IMR-90 (cell line): ENCODE measurements at regions not wholly inside any gene's neighbourhood (a gene's known extent, or its start where the extent isn't known, plus 50 kb on each side); places are given as distances from the start of the nearest gene placed in this dataset.

ENCODE experiments used
- ATAC-seq: fragments of 200-7000 bp; cut with Tn5 transposase; 2 replicates; pipeline ENCODE4 v1.9.1; 2020; ENCODE audit warnings: low read depth, mild to moderate bottlenecking, moderate library complexity
- BruUV-seq: library from RNA; stranded (reverse); fragments of 400-500 nt; replicated peaks from 2 replicates; lab custom pipeline; 2021; lab: Mats Ljungman, UMichigan
- CTCF ChIA-PET: fragments of 300-600 bp; formaldehyde crosslinking; extraction: SDS; loops from one replicate; lab custom pipeline; 2021; ENCODE audit warnings: antibody characterized with exemption; lab: Yijun Ruan, JAX
- POLR2A ChIA-PET: fragments of 300-600 bp; sonication (Branson Sonifier 250); formaldehyde crosslinking; loops from one replicate; lab custom pipeline; 2022; ENCODE audit warnings: antibody characterized with exemption; ENCODE audit not compliant: unreplicated experiment; lab: Charles Lee
- DNase-seq: peaks from one replicate; pipeline ENCODE4 v3.0.0; 2013
- H2AFZ ChIP-seq: replicated peaks from 2 replicates; pipeline ENCODE3; 2013; ENCODE audit warnings: low read length, mild to moderate bottlenecking; ENCODE audit not compliant: poor library complexity
- H2AK5ac ChIP-seq: 2 replicates; pipeline ENCODE4 v1.6.1; 2013; ENCODE audit warnings: low read depth, low read length, inconsistent platforms
- H2AK9ac ChIP-seq: replicated peaks from 2 replicates; pipeline ENCODE3; 2013; ENCODE audit warnings: mild to moderate bottlenecking, low read depth, low read length, moderate library complexity; ENCODE audit not compliant: poor library complexity
- H2BK120ac ChIP-seq: 2 replicates; pipeline ENCODE4 v1.6.1; 2013; ENCODE audit warnings: low read depth, low read length, inconsistent platforms
- H2BK15ac ChIP-seq: 3 replicates; pipeline ENCODE4 v1.6.1; 2013; ENCODE audit warnings: low read depth, low read length, inconsistent platforms
- H2BK20ac ChIP-seq: 2 replicates; pipeline ENCODE4 v1.6.1; 2013; ENCODE audit warnings: low read depth, mild to moderate bottlenecking, inconsistent platforms, low read length, moderate library complexity
- H2BK5ac ChIP-seq: 2 replicates; pipeline ENCODE4 v1.6.1; 2013; ENCODE audit warnings: mild to moderate bottlenecking, low read depth, low read length, inconsistent platforms; ENCODE audit not compliant: poor library complexity, severe bottlenecking
- H3K14ac ChIP-seq: replicated peaks from 2 replicates; pipeline ENCODE4 v1.6.1; 2013; ENCODE audit warnings: low read depth, low read length, inconsistent platforms
- H3K18ac ChIP-seq: 2 replicates; pipeline ENCODE4 v1.6.1; 2013; ENCODE audit warnings: low read depth, low read length, control low read depth
- H3K23ac ChIP-seq: 2 replicates; pipeline ENCODE4 v1.6.1; 2013; ENCODE audit warnings: low read depth, low read length, inconsistent platforms
- H3K27ac ChIP-seq: 2 replicates; pipeline ENCODE4 v1.5.1; 2013; ENCODE audit warnings: mild to moderate bottlenecking, control low read depth, low read length; ENCODE audit not compliant: insufficient read depth
- H3K27me3 ChIP-seq: 2 replicates; pipeline ENCODE4 v1.6.1; 2013; ENCODE audit warnings: low read length; ENCODE audit not compliant: control insufficient read depth, insufficient read depth
- H3K36me3 ChIP-seq: 2 replicates; pipeline ENCODE4 v1.6.1; 2013; ENCODE audit warnings: low read length, mixed read lengths; ENCODE audit not compliant: control insufficient read depth, insufficient read depth
- H3K4ac ChIP-seq: 2 replicates; pipeline ENCODE4 v1.6.1; 2013; ENCODE audit warnings: low read depth, low read length, inconsistent platforms
- H3K4me1 ChIP-seq: 2 replicates; pipeline ENCODE4 v1.6.1; 2013; ENCODE audit warnings: low read length, mixed read lengths; ENCODE audit not compliant: control insufficient read depth, insufficient read depth
- H3K4me2 ChIP-seq: 2 replicates; pipeline ENCODE4 v1.6.1; 2013; ENCODE audit warnings: low read depth, mild to moderate bottlenecking, control low read depth, low read length, moderate library complexity
- H3K4me3 ChIP-seq: 2 replicates; pipeline ENCODE4 v1.5.1; 2013; ENCODE audit warnings: low read depth, mild to moderate bottlenecking, control low read depth, low read length, moderate library complexity; ENCODE audit not compliant: insufficient read depth
- H3K56ac ChIP-seq: 2 replicates; pipeline ENCODE4 v1.6.1; 2013; ENCODE audit warnings: low read length, inconsistent platforms; ENCODE audit not compliant: insufficient read depth; ENCODE audit errors: extremely low read depth
- H3K79me1 ChIP-seq, 2 experiments: 2 replicates each; pipeline ENCODE4 v1.6.1; 2013; ENCODE audit warnings: low read length in 2 of 2, inconsistent platforms in 1 of 2, low read depth in 1 of 2
- H3K9ac ChIP-seq: 2 replicates; pipeline ENCODE4 v1.6.1; 2013; ENCODE audit warnings: low read depth, low read length, control low read depth
- H3K9me1 ChIP-seq: 2 replicates; pipeline ENCODE4 v1.6.1; 2013; ENCODE audit warnings: low read length, inconsistent platforms; ENCODE audit not compliant: insufficient read depth
- H3K9me3 ChIP-seq: 2 replicates; pipeline ENCODE4 v1.6.1; 2013; ENCODE audit warnings: low read length; ENCODE audit not compliant: control insufficient read depth, insufficient read depth
- H4K20me1 ChIP-seq: 2 replicates; pipeline ENCODE4 v1.6.1; 2013; ENCODE audit warnings: low read length, inconsistent platforms; ENCODE audit not compliant: insufficient read depth
- H4K5ac ChIP-seq: 2 replicates; pipeline ENCODE4 v1.6.1; 2013; ENCODE audit warnings: mild to moderate bottlenecking, low read depth, low read length, control low read depth
- H4K8ac ChIP-seq, 2 experiments: 2 replicates each; pipeline ENCODE4 v1.6.1; 2013; ENCODE audit warnings: low read depth in 2 of 2, low read length in 2 of 2, control low read depth in 1 of 2, inconsistent platforms in 1 of 2
- H4K91ac ChIP-seq: 2 replicates; pipeline ENCODE4 v1.6.1; 2013; ENCODE audit warnings: low read depth, low read length, inconsistent platforms; ENCODE audit not compliant: insufficient read depth
- BHLHE40 ChIP-seq: fragments of 150-350 bp; IDR thresholded peaks from 2 replicates; pipeline ENCODE4 v1.6.1; 2016; ENCODE audit warnings: mild to moderate bottlenecking, low read depth, low read length
- FOS ChIP-seq: fragments of 150-350 bp; IDR thresholded peaks from 2 replicates; pipeline ENCODE4 v1.6.1; 2016; ENCODE audit warnings: low read depth, low read length
- MAFK ChIP-seq: IDR thresholded peaks from 2 replicates; pipeline ENCODE4 v1.6.1; 2012; ENCODE audit warnings: low read depth, low read length, improper control_type of control experiment
- NFE2L2 ChIP-seq: fragments of 150-350 bp; IDR thresholded peaks from 2 replicates; pipeline ENCODE4 v1.6.1; 2016; ENCODE audit warnings: low read depth, mild to moderate bottlenecking, low read length
- RCOR1 ChIP-seq: IDR thresholded peaks from 2 replicates; pipeline ENCODE4 v1.6.1; 2012; ENCODE audit warnings: mild to moderate bottlenecking, low read length, improper control_type of control experiment; ENCODE audit not compliant: insufficient replicate concordance
- RFX5 ChIP-seq: IDR thresholded peaks from 2 replicates; pipeline ENCODE4 v1.8.0; 2012; ENCODE audit warnings: low read depth, mild to moderate bottlenecking, low read length, moderate library complexity
- USF2 ChIP-seq: fragments of 150-350 bp; IDR thresholded peaks from 2 replicates; pipeline ENCODE4 v1.6.1; 2017; ENCODE audit warnings: mild to moderate bottlenecking, antibody characterized with exemption, low read length, low read depth
- WGBS, 2 experiments: methylation state at CpG; one replicate each; pipeline versions ENCODE4 v1.1.5 to v1.1.7; 2013; ENCODE audit warnings: missing lambda C conversion rate in 2 of 2; ENCODE audit not compliant: insufficient read length in 1 of 2; ENCODE audit errors: extremely low coverage in 2 of 2; 5-methylcytosine and 5-hydroxymethylcytosine counted together
- dilution Hi-C: fragments of 300-500 bp; cut with HindIII; formaldehyde crosslinking; loops from one replicate; pipeline ENCODE4 v1.14.3; 2018; ENCODE audit warnings: low sequenced_read_pairs; ENCODE audit not compliant: unreplicated experiment
- in situ Hi-C: fragments of 300-500 bp; cut with MboI; formaldehyde crosslinking; loops from 3 replicates; pipeline ENCODE4 v1.14.3; 2019; ENCODE audit warnings: low sequenced_read_pairs, inconsistent platforms, mixed read lengths
- intact Hi-C: fragments of 100-400 bp; cut with micrococcal nuclease; formaldehyde crosslinking; loops from 2 replicates; pipeline ENCODE4 v1.10.0; 2022

GRCh38 chr17:77441130-77441920, 300.6 kb downstream of the SEC14L1 start:
- H2AFZ ChIP-seq: no peak overlapping the region
- H3K4me1 ChIP-seq: peaks cover 49% of the 10 kb centered on the region
- no peak overlapping the region for H2BK15ac ChIP-seq
- ChIA-PET POLR2A (no interaction called here), CTCF (no interaction called here)
- no peaks in the 10 kb centered on the region for H3K27me3 ChIP-seq
- no peak for ATAC-seq
- intact Hi-C loops: no loop called here
- no peak overlapping the region for H2AK5ac ChIP-seq
- peaks cover 9% of the 10 kb centered on the region; the same call in 1 of the 2 replicates for H3K36me3 ChIP-seq
- H4K5ac ChIP-seq: no peak overlapping the region
- H3K4me3 ChIP-seq: no peak overlapping the region
- H3K9ac ChIP-seq: no peak overlapping the region
- H3K9me1 ChIP-seq: peaks cover 35% of the 10 kb centered on the region
- no peak overlapping the region for H3K14ac ChIP-seq
- no peak overlapping the region for H3K27ac ChIP-seq
- 37% methylated on average over 3 of the region's 15 CpGs; no CpG with 5 or more reads in 1 of the 2 experiments for WGBS, 2 experiments
- H3K56ac ChIP-seq: no peak overlapping the region
- no peak overlapping the region for H4K8ac ChIP-seq
- H2BK5ac ChIP-seq: no peak overlapping the region
- H2AK9ac ChIP-seq: no peak overlapping the region
- no peak overlapping the region for H4K91ac ChIP-seq
- no peak for DNase-seq
- H2BK120ac ChIP-seq: no peak overlapping the region
- BruUV-seq: no TSS peak
- 0 out of 2 replicates have a peak overlapping the region, but pooled peaks have one; percentile 16 for H3K23ac ChIP-seq
- no peak overlapping the region for H2BK20ac ChIP-seq
- peaks cover 96% of the 10 kb centered on the region for H4K20me1 ChIP-seq
- in situ Hi-C loops: no loop called here
- H3K9me3 ChIP-seq: no peaks in the 10 kb centered on the region
- peaks cover 35 to 93% of the 10 kb centered on the region in 2 experiments for H3K79me1 ChIP-seq
- TF ChIP-seq RCOR1 (no peak), FOS (no peak), USF2 (no peak), RFX5 (no peak), MAFK (no peak), NFE2L2 (no peak), BHLHE40 (no peak)
- no peak overlapping the region for H3K18ac ChIP-seq
- dilution Hi-C loops: no loop called here
- no peak overlapping the region for H3K4ac ChIP-seq
- no peak overlapping the region for H3K4me2 ChIP-seq
